K562 (cell line): ENCODE measurements at regions not wholly inside any gene's neighbourhood (a gene's known extent, or its start where the extent isn't known, plus 50 kb on each side); places are given as distances from the start of the nearest gene placed in this dataset.

Experiments used
- ATAC-seq: fragments of 200-7000 bp; cut with Tn5 transposase; 3 replicates; pipeline ENCODE4 v1.9.1; 2020; ENCODE audit warnings: moderate library complexity
- BruUV-seq: library from RNA; stranded (reverse); fragments of 400-500 nt; replicated peaks from 2 replicates; lab custom pipeline; 2021; lab: Mats Ljungman, UMichigan
- CTCF ChIA-PET: fragments of 300-600 bp; formaldehyde crosslinking; extraction: SDS; loops from one replicate; lab custom pipeline; 2021; ENCODE audit warnings: low intra/inter-chr PET ratio; lab: Yijun Ruan, JAX
- POLR2A ChIA-PET: fragments of 300-600, 350-650 bp; sonication (Branson Sonifier 250); formaldehyde crosslinking; extraction: SDS; loops from one replicate; lab custom pipeline; 2021; ENCODE audit warnings: antibody characterized with exemption, inconsistent platforms; lab: Yijun Ruan, JAX
- DNase-seq, 4 experiments: peaks; one replicate each; pipeline versions ENCODE4 v3.0.0 to v3.0.0-alpha.2; 2011 to 2018; ENCODE audit warnings: low spot score in 3 of 4, mixed read lengths in 3 of 4; ENCODE audit errors: extremely low read depth in 1 of 4
- FAIRE-seq: peaks from 2 replicates; lab custom pipeline; 2011; peaks lifted over from hg19 to GRCh38; lab: Jason Lieb, UNC
- H2AFZ ChIP-seq: 2 replicates; pipeline ENCODE4 v1.6.0; 2011; ENCODE audit warnings: low read depth, low read length, control low read depth, inconsistent platforms
- H3K27ac ChIP-seq: fragments of 200-600 bp; 3 replicates; pipeline ENCODE4 v1.8.0; 2011; ENCODE audit warnings: low read depth, mild to moderate bottlenecking, control low read depth, inconsistent platforms, low read length, moderate library complexity, mixed read lengths; ENCODE audit errors: extremely low read depth
- H3K27me3 ChIP-seq, 2 experiments: fragments of 300-600 bp in 1 of 2; 2 replicates in 1 of 2; 3 replicates in 1 of 2; pipeline versions ENCODE4 v1.6.0 to v1.8.0; 2011; ENCODE audit warnings: inconsistent platforms in 2 of 2, low read length in 2 of 2, mild to moderate bottlenecking in 1 of 2, mixed read lengths in 1 of 2, moderate library complexity in 1 of 2; ENCODE audit not compliant: control insufficient read depth in 2 of 2, insufficient read depth in 2 of 2
- H3K36me3 ChIP-seq: fragments of 300-600 bp; 3 replicates; pipeline ENCODE4 v1.8.0; 2011; ENCODE audit warnings: mild to moderate bottlenecking, low read length, inconsistent platforms; ENCODE audit not compliant: control insufficient read depth, insufficient read depth
- H3K4me1 ChIP-seq, 2 experiments: fragments of 200-600 bp in 1 of 2; replicated peaks in 1 of 2; 2 replicates in 1 of 2; 3 replicates in 1 of 2; pipeline versions ENCODE4 v1.5.1 to v1.8.0; 2011; ENCODE audit warnings: inconsistent platforms in 2 of 2, low read length in 2 of 2, mild to moderate bottlenecking in 1 of 2, mixed read lengths in 1 of 2, moderate library complexity in 1 of 2; ENCODE audit not compliant: control insufficient read depth in 2 of 2, insufficient read depth in 2 of 2
- H3K4me2 ChIP-seq: 2 replicates; pipeline ENCODE4 v1.6.1; 2011; ENCODE audit warnings: low read length, control low read depth, inconsistent platforms, mixed read lengths; ENCODE audit not compliant: insufficient read depth
- H3K4me3 ChIP-seq: fragments of 200-600 bp; sonication (generic), shearing (Covaris generic); 2 replicates; pipeline ENCODE4 v1.5.1; 2016; ENCODE audit warnings: control low read depth, inconsistent platforms
- H3K79me2 ChIP-seq: fragments of 200-600 bp; 3 replicates; pipeline ENCODE4 v1.8.0; 2011; ENCODE audit warnings: low read length, inconsistent platforms; ENCODE audit not compliant: control insufficient read depth, insufficient read depth
- H3K9ac ChIP-seq, 2 experiments: 2 replicates each; pipeline versions ENCODE4 v1.6.0 to v1.6.1; 2011; ENCODE audit warnings: low read depth in 2 of 2, low read length in 2 of 2, control low read depth in 1 of 2, inconsistent platforms in 1 of 2, mild to moderate bottlenecking in 1 of 2, mixed read lengths in 1 of 2; ENCODE audit not compliant: insufficient read depth in 1 of 2
- H3K9me1 ChIP-seq: one replicate; pipeline ENCODE4 v1.6.0; 2011; ENCODE audit warnings: inconsistent platforms, mild to moderate bottlenecking, low read length, moderate library complexity; ENCODE audit not compliant: control insufficient read depth, insufficient read depth
- H3K9me3 ChIP-seq: replicated peaks from 2 replicates; pipeline ENCODE4 v1.5.1; 2011; ENCODE audit warnings: low read depth, low read length, inconsistent platforms; ENCODE audit not compliant: control insufficient read depth, insufficient read depth
- H4K20me1 ChIP-seq: replicated peaks from 2 replicates; pipeline ENCODE4 v1.6.1; 2011; ENCODE audit warnings: low read length, inconsistent platforms, mixed read lengths; ENCODE audit not compliant: control insufficient read depth, insufficient read depth
- CCAR2 ChIP-seq: fragments of 200-400 bp; formaldehyde crosslinking; IDR thresholded peaks from 2 replicates; pipeline ENCODE4 v1.6.1; 2017; ENCODE audit warnings: mild to moderate bottlenecking, low read depth, low read length
- DPF2 ChIP-seq: fragments of 450-650 bp; IDR thresholded peaks from 2 replicates; pipeline ENCODE4 v1.6.1; 2016
- PTRF ChIP-seq: fragments of 450-650 bp; IDR thresholded peaks from 2 replicates; pipeline ENCODE4 v1.6.1; 2016; ENCODE audit warnings: mild to moderate bottlenecking, missing genetic modification characterization, missing compliant biosample characterization
- RUNX1 ChIP-seq: sonication (generic); IDR thresholded peaks from 2 replicates; pipeline ENCODE4 v1.6.1; 2016; ENCODE audit warnings: antibody characterized with exemption, low read depth
- STAT5A ChIP-seq: IDR thresholded peaks from 2 replicates; pipeline ENCODE4 v1.6.1; 2012; ENCODE audit warnings: low read length, inconsistent platforms, borderline replicate concordance
- ZNF197 ChIP-seq: fragments of 200-800 bp; sonication (Bioruptor generic); IDR thresholded peaks from 2 replicates; pipeline ENCODE4 v1.6.1; 2016; ENCODE audit warnings: low read depth, missing genetic modification characterization, missing compliant biosample characterization
- ZNF384 ChIP-seq: IDR thresholded peaks from 2 replicates; pipeline ENCODE4 v1.6.1; 2012; ENCODE audit warnings: low read depth, low read length, improper control_type of control experiment
- ZNF695 ChIP-seq: fragments of 450-650 bp; formaldehyde crosslinking; IDR thresholded peaks from 2 replicates; pipeline ENCODE4 v1.4.0; 2020; ENCODE audit warnings: mild to moderate bottlenecking, moderate library complexity
- ZNF785 ChIP-seq: fragments of 250-450 bp; sonication (Bioruptor Pico); IDR thresholded peaks from 2 replicates; pipeline ENCODE4 v1.4.0; 2020; ENCODE audit warnings: mild to moderate bottlenecking
- WGBS: fragments of 100-300 bp; shearing (Covaris generic); methylation state at CpG from one replicate; pipeline ENCODE4 v1.1.6; 2016; ENCODE audit warnings: low coverage, mixed read lengths; ENCODE audit not compliant: insufficient coverage; ENCODE audit errors: missing lambda C conversion rate; 5-methylcytosine and 5-hydroxymethylcytosine counted together
- in situ Hi-C: fragments of 300-500 bp; cut with MboI; formaldehyde crosslinking; loops from 4 replicates; pipeline ENCODE4 v1.15.0; 2018; ENCODE audit warnings: inconsistent platforms, mixed read lengths
- intact Hi-C: fragments of 100-400 bp; cut with micrococcal nuclease; formaldehyde crosslinking; loops from 2 replicates; pipeline ENCODE4 v1.14.2; 2022
- TF ChIP-seq, protein P1 (sequence below): sonication (generic); formaldehyde crosslinking; IDR thresholded peaks from 2 replicates; pipeline ENCODE4 v1.8.0; 2022; ENCODE audit warnings: mild to moderate bottlenecking, missing genetic modification reagents
- TF ChIP-seq, protein P2 (sequence below): fragments of 250-450 bp; sonication (Bioruptor Pico); IDR thresholded peaks from 2 replicates; pipeline ENCODE4 v1.8.0; 2022; ENCODE audit warnings: moderate library complexity, mild to moderate bottlenecking, inconsistent platforms

DNA sequence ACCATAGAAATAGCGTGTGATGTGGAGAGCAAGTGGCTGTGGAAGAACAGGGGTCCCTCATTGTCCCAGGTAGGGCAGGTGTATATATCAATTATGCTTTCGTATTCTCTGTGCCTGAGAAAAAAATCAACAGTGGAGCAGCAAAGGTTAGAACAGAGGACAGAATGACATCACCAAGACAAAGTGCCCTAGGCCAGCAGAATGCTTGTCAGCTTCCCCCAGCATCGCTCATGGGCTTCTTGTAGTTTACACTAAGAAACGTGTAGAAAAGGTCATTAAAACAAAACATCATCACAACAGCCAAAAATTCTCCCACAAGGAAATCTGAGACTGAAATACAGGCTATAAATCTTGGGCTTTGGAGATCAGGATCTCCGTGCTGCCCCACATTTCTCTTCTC lies 288.0 kb downstream of the TDRD15 start:
- Histone ChIP-seq H4K20me1 (no peaks in the 10 kb centered on the region), H3K36me3 (no peaks in the 10 kb centered on the region), H3K4me1 (no peaks in the 10 kb centered on the region), H2AFZ (no peak overlapping the region), H3K79me2 (no peaks in the 10 kb centered on the region), H3K9me1 (no peaks in the 10 kb centered on the region), H3K4me3 (no peak overlapping the region), H3K9me3 (no peaks in the 10 kb centered on the region), H3K4me2 (no peak overlapping the region), H3K27ac (no peak overlapping the region), H3K27me3 (no peaks in the 10 kb centered on the region), H3K9ac (no peak overlapping the region)
- FAIRE-seq (no peak), DNase-seq (no peak), ATAC-seq (no peak)
- ChIA-PET CTCF (no interaction called here), POLR2A (no interaction called here)
- 2% methylated on average over 5 of the region's 5 CpGs for WGBS
- TF ChIP-seq ZNF785 (CRISPR knock-in tag) (no peak), PTRF (tag) (no peak), DPF2 (no peak), ZNF384 (no peak), ZNF695 (no peak), CCAR2 (no peak), RUNX1 (no peak), ZNF197 (CRISPR knock-in tag) (no peak), STAT5A (no peak)
- TF ChIP-seq, protein P1, sequence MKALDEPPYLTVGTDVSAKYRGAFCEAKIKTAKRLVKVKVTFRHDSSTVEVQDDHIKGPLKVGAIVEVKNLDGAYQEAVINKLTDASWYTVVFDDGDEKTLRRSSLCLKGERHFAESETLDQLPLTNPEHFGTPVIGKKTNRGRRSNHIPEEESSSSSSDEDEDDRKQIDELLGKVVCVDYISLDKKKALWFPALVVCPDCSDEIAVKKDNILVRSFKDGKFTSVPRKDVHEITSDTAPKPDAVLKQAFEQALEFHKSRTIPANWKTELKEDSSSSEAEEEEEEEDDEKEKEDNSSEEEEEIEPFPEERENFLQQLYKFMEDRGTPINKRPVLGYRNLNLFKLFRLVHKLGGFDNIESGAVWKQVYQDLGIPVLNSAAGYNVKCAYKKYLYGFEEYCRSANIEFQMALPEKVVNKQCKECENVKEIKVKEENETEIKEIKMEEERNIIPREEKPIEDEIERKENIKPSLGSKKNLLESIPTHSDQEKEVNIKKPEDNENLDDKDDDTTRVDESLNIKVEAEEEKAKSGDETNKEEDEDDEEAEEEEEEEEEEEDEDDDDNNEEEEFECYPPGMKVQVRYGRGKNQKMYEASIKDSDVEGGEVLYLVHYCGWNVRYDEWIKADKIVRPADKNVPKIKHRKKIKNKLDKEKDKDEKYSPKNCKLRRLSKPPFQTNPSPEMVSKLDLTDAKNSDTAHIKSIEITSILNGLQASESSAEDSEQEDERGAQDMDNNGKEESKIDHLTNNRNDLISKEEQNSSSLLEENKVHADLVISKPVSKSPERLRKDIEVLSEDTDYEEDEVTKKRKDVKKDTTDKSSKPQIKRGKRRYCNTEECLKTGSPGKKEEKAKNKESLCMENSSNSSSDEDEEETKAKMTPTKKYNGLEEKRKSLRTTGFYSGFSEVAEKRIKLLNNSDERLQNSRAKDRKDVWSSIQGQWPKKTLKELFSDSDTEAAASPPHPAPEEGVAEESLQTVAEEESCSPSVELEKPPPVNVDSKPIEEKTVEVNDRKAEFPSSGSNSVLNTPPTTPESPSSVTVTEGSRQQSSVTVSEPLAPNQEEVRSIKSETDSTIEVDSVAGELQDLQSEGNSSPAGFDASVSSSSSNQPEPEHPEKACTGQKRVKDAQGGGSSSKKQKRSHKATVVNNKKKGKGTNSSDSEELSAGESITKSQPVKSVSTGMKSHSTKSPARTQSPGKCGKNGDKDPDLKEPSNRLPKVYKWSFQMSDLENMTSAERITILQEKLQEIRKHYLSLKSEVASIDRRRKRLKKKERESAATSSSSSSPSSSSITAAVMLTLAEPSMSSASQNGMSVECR: no peak
- TF ChIP-seq, protein P2, sequence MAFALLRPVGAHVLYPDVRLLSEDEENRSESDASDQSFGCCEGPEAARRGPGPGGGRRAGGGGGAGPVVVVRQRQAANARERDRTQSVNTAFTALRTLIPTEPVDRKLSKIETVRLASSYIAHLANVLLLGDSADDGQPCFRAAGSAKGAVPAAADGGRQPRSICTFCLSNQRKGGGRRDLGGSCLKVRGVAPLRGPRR: no peak
- in situ Hi-C loops: no loop called here
- intact Hi-C loops: no loop called here
- no TSS peak for BruUV-seq
